Fibroblast of upper back skin (primary cell): ENCODE measurements at regions not wholly inside any gene's neighbourhood (a gene's known extent, or its start where the extent isn't known, plus 50 kb on each side); places are given as distances from the start of the nearest gene placed in this dataset.

Source experiments
- DNase-seq: peaks from one replicate; pipeline ENCODE4 v3.0.0-alpha.2; 2013

DNA sequence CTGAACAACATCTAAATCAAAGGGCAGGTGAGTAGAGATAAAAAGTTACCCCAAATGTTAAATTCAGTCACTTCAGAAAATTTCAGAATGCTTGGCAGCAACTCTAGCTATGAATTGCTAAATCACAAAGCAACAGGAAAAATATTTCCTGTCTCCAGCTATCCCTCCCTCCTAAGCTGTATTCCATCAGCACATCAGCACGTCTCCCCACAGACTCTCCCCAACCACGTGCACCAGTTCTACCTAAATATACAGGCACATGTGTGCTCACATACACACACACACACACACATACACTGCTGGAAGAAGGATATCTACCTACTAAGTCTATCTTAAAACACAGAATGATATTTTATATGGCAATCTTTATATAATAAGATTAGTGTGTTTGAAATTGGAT lies 177.1 kb upstream of the ARHGEF26 start:
- peak; percentile 61 for DNase-seq

DNA sequence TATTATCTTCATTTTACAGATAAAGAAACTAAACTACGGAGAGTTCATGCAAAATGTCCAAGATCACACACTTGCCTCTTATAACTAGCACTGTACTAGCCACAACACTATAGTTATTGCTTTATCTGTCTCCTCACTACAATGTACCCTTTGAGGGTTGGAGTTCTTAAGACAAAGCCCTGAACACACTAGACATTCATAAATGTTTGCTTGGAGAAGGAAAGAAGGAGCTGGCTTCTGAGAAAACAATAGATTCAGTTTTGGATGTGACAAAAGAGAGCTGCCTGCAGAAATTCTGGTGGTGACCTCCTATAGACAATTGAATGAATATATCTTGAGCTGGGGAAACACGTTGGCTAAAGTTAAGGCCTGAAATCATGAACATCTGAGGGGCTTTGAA lies 169.9 kb upstream of the ARHGEF26 start:
- DNase-seq: no peak

DNA sequence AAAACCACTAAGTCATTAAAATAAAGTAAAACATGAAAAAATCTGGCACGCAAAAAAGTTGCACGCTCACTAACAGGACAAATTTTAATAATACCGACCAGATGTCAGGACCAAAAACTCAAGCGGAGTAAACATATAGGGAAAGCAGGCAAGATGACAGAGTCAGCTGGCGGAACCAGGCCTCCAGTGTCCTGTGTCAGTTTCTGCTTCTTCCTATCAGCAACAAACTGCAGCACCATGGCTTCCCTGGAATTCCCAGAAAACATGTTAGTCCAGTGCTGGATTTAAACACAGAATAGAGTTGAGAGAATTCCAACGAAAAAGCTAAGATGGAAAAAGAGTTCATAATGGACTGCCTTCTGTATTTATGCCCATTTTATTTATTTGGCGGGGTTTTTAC lies 169.1 kb upstream of the ARHGEF26 start:
- DNase-seq: no peak

DNA sequence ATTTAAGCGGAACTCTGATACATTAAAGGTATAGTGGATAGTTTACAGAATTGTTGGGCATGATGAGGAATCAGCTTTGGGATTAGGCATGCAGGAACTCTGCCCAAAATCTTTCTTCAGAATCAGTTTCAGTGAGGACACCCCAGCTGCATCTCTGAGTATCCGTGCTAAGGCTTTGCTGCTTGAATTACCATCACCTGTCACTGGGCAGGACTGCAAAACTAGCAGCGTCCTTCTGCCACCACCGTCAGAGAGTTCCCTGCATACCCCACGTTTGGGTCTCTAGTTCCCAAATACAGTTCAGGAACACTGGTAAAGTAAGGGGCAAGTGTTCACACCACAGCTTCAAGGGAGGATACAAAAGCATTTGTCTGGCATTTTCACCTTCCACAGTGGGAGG lies 164.6 kb upstream of the ARHGEF26 start:
- DNase-seq: no peak

DNA sequence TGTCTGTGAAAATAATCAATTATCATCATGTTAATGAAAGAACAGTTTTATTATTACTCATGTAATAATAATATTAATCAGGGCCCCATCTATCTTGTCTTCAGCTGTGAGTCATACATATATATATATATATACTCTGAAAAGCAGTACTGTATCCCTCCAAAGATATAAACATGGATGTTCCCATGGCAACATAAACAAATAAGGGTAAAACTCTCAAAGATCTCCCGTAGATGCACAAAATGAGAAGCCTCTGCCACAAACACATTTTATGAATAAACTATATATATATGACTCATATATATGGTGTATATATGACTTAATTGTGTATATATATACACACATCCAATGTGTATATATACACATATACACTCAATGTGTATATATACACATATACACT lies 163.8 kb upstream of the ARHGEF26 start:
- DNase-seq: no peak

DNA sequence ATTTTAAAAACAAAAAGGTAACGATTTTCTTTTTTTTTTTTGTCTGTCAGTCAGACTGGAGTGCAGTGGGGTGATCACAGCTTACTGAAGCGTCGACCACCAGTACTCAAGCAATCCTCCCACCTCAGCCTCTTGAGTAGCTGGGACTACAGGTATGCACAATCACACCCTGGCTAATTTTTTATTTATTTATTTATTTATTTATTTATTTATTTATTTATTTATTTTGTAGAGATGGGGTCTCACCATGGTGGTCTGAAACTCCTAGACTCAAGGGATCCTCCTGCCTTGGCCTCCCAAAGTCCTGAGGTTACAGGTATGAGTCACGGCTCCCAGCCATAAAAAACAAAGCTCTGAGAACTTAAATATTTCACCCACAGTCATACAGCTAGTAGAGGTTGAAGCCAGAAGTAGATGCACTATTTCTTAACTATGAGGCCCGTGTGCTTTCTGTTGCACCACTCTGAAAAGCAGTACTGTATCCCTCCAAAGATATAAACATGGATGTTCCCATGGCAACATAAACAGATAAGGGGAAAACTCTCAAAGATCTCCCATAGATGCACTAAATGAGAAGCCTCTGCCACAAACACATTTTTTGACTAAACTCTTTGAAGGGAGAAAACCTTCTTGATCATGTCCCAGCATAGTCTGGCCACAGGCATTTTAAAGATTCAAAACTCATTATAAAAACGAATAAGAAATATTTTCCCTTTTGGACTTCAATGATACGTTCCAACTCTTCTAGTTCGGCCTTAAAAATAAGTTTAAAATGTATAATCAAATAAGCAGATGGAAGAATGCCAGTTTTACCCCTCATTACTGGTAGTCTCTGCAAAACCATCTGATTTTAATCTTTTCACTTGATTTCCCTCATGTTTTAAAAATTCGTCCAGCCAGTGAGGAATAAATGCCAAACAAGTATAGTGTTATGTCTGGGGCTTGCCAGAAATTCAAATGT lies 162.3 kb upstream of the ARHGEF26 start:
- DNase-seq: peak; percentile 71

DNA sequence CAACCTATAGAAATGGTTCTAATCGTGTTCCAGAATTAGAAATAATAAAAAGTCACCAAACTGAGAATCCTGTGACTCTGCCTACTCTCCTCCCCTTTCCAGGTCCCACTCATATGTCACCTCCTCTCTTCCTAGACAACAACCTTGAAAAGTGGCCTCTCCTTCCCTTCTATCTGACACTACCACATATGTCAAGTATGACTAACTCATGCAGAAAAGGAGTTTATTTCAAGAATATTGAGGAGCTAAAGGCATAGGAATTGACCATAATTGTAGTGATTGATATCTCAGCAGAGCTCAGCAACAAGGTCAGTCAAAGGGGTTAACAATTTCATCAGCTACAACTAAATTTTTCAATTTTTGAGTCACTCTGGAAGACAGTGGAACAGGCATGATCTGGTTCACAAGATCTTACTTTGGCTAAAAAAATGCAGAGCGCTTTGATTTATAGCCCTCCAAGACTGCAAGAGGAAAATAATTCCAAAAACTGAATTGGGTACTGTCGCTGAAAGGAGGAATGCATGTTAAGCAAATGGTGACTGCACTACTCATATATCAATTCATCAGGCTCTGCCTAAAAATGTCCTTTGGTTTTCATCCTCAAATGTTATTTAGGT lies 160.6 kb upstream of the ARHGEF26 start:
- DNase-seq: peak; percentile 93

DNA sequence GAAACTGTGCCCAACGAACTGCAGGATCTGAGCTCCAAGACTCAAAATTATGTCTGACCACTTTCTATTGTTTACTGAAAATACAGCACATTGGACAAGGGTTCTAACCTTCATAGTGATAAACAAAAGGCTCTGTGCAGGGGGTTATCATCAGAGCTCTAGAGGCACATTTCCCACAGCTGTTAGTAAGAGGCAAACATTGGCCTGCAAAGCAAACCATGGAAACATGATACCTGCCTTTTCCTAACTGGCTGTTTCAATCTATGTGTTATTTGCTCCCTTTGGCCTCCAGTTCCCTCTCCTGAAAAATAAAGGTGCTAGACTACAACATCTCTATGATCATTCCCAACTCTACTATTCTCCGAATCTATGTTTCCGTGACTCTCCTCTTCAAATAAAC lies 159.7 kb upstream of the ARHGEF26 start:
- DNase-seq: no peak

DNA sequence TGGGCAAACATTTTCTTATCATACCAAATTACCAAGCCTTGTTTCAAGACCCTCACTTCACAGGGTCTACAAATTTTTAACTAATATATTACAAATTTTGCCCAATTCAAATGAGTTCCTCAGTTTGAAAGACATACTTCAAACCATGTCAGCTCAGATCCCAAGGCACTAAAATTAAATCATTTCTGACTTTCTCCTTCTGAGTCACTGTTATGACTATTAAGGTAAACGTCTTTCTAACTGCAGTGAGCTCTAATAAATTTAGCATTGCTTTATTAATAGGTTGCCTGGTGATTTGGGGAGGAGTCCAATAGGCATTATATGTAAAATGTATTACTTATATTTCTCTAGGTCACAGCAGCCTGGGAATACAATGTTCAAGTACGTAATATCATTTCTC lies 158.2 kb upstream of the ARHGEF26 start:
- peak; percentile 40 for DNase-seq

DNA sequence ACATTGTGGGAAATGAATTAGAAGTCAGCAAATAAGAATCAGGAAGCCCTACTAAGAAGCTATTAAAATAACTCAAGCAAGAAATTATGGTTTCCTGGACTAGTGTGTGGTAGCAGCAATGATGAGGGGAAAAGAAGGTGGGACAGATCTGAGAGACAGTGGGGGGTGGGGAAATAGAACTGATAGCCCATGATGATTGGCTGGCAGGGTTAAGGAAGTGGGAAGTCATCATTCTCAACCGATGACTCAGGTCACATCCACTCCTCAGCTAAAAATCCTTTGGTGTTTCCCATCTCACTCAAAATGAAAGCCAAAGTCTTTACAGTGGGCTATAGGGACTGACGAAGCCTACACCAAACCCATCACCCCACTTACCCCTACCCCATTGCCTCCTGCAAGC lies 153.9 kb upstream of the ARHGEF26 start:
- peak; percentile 55 for DNase-seq

DNA sequence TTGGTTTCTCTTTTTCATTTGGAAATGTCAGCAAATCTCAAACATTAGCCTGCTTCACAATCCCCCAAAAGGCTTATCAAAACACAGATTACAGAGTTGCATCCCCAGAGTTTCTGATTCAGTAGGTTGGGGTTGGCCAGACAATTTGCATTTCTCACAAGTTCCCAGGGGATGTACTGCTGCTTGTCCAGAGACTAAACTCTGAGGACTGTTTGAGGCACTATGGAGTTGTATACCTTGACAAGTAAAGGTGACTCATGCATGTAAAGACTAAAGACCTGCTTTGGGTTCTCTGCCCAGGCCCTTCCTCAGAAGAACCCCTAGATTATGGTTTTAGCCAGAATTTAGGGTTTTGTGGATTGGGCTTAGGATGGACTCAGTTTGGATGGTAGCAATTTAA lies 151.1 kb upstream of the ARHGEF26 start:
- peak; percentile 11 for DNase-seq

DNA sequence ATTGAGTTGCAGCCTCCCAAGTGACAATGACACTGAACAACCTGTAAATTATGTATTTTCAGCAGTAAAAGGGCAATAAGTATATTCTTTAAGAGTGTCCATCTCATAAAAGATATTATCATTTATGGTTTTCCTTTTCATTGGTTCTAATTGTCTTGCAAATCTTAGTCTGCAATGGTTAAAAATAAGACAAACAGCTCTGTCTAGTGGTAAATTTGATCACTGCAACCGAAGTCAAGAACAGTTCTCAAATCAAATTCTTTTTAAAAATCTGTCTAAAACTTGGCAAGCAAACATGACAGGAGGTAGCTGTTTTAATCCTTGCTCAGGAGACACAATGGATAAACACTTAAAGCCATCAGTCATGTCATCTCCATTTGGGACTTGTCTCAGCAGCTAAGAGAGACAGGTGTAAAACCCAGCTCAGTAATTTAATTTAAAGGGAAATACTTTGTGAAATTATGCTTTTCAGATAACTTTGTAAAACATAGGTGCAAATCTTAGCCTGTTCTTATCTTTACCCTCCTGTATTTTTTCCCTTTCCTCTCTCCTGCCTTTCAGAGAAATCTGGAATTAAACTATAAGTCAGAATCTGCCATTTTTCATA lies 150.3 kb upstream of the ARHGEF26 start:
- DNase-seq: peak; percentile 51

DNA sequence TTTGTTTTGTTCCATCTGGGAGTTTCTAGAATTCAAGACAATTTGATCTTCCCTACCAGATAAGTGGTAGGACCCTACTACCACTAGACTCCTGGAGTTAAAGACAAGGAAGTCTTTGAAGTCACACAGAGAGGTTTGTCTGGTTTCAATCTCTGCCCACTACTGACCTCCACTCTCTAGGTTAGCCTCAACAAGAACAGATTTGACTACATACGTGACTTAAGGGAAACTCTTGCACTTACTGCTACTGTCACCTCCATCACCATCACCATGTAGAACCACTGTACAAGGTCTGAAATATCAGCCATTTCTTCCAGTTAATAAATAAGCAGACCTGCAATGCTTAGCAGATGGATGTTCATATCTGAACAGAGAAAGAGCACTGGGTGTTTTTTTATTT lies 148.3 kb upstream of the ARHGEF26 start:
- DNase-seq: no peak

DNA sequence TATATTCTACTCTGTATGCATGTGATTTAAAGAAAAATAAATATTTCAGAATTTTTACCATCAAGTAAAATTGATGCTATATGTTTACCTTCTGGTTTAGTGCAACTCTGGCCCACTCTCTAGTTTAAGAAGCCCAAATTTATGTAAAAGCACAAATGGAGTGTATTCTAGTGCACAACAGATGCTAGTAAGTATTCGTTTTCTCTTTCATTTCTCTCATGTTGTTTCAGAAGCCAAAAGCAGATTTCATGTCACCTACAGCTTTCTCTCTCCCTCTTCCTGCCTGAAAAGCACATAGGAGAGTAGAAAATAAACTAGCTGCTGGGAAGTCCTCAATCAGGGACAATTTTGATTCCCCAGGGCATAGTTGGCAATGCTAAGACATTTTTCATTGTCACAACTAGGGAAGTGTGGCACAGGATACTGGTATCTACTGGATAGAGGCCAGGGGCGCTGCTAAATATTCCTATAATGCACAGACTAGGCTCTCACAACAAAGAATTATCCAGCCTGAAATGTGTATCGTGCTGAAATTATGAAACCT lies 147.4 kb upstream of the ARHGEF26 start:
- no peak for DNase-seq

DNA sequence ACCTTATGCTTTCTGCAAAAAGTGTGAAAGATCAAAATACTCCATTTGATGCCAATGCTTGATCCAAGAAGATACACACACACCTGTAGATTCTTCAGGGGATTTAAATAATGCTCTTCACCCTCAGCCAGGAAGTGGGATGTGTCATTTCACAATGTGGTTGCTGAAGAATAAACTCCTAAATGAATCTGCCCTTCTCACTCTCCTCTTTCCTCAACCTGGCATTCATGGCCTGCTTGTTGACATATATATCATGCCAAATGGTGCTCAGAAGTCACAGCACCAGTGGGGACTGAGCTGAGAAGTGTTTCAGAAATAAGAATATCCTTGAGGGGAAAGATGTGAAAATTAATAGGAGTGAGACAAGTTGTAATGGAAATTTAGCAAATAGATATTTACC lies 146.6 kb upstream of the ARHGEF26 start:
- DNase-seq: no peak

DNA sequence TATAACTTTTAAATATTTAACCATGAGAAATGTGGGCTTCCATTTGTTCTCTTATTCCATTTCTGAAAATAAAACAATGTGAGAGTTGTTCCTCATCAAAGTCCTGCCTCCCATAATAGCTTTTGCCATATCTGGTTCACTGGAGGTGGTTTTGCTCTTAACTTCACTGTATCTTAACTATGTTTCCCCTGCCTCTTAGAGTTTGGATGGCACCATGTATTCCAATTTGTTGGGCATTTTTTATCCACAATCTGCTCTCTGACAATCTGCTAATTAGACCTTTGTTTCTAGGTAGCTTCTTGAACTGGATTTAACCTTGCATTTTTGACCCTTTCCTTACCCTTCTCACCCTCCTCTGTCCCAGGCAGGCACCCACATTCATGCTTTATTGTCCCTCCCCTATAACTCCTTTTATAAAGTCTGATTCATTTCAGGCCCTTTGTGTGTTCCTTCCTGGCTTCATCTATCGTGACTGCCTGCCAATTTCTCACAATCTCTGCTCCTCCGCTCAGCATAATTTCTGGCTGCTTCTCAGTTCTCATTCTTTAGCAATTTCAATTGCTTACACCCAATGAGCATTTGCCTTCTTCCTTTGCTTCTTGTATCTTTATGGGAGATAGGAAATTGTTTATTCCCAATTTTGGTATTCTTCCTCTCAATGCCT lies 144.2 kb upstream of the ARHGEF26 start:
- peak; percentile 66 for DNase-seq

DNA sequence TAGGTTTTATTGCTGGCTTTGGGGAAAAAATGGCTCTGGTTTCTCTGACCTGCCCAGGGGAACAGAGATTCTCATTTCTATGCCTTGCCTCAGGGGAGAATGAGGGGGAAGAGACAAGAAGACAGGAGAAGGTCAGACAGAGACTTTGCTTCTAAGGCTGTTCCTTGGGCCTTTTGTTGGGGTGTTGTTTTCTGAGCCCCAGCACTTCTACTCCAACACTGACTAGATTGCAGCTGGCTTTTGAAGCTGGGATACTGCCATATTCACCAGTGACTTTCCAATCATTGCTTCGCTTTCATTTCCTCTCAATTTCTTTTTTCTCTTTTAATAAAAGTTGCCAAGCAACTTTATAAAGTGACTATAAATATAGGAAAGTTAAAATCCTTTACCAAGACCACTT lies 143.2 kb upstream of the ARHGEF26 start:
- DNase-seq: no peak

DNA sequence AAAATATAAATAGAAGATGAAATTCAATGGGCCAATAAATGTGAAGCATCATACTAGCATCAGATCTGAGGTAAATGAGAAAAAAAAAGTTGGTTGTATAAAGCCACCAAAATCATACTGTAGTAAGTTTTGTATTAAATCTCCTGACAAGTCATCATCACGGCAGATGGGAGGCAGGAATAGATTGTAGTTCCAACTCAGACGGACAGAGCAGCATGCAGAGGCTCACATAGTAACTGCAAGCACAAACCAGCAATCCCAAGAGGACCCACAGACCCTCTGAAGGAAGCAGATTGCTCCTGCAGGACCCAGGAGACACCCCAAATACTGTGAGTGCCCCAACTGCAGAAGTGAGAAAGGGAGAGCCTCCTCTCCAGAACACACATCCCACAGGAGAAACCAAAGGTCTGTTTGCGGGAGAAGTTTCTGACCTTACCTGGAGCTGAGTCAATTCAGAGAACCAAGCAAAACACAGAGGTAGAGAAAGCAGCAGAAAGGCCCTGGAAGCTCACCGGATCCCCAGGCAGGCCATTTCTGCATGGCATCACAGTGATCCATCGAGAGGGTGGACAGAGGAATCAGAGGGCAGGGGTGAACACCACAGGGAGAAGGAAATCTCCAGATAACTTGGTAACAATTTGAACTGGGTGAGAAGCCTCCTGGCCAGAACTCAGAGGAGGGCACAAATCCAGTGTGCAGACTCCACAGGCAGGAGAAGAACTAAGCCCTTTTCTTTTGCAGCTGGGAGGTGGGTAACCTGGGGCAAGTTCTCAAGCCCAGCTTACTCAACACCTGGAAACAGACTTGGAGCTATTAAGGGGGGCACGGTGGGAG lies 141.6 kb upstream of the ARHGEF26 start:
- DNase-seq: no peak

DNA sequence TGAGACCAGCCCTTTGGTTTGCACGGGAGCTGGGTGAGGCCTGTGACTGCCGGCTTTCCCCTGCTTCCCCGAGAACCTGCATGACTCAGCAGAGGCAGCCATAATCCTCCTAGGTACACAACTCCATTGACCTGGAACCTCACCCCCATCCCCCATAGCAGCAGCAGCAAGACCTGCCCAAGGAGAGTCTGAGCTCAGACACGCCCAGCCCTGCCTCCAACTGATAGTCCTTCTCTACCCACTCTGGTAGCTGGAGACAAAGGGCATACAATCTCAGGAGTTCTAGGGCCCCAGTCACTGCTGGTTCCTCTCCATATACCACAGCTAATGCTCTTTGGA lies 141.0 kb upstream of the ARHGEF26 start:
- DNase-seq: no peak

DNA sequence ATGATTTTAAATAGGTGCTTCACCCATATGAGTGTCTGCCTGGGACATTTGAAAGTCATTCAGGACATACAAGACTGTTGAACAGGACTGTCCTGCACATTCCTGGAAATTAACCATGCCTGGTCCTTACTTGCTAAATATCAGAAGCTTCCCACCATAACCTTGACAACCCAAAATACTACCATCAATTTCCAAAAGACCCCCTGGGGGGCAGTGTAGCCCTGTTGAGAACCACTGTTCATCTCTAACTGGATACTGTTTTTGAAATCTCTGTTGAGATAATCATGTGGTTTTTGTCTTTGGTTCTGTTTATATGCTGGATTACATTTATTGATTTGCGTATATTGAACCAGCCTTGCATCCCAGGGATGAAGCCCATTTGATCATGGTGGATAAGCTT lies 123.8 kb upstream of the ARHGEF26 start:
- DNase-seq: peak; percentile 9

DNA sequence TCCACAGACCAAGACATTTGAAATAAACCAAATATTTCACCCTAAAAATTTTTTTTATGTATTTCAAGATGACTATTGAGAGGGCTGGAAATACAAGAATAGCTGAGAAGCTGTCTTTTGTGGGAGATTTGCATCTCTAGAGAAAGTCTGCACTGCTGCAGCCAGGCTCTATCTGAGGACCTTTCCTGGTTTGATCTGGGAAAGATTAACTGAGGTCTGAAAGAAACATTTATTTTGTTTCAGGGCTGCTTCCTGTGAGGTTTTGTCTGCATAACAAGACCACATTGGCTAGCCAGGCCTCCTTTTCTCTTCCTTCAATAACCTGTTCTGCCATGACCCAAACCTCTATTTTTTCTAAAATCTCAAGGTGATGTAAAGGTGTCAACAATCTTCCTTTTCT lies 117.5 kb upstream of the ARHGEF26 start:
- DNase-seq: no peak

DNA sequence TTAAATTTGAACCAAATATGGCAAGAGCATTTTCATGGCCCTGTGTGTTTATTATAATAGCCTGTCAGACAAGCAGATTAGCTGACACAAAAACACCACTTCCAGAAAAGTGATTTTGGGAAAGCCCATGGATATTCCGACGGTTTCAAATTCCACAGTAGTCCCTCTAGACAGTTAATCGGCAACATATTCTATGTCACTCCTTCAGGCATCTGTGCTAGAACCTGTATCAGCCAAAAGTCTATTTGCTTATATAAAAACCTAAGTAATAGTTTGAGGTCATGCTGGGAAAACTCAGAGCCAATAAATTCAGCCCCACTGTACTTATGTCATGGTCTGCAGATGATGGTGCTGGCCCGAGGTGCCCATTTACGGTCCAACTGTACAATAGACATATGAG lies 110.2 kb upstream of the ARHGEF26 start:
- no peak for DNase-seq
